ENCODE measurements at regions not wholly inside any gene's neighbourhood (a gene's known extent, or its start where the extent isn't known, plus 50 kb on each side); places are given as distances from the start of the nearest gene placed in this dataset.
"Not testable (repeated sequence)": the region's sequence is repeated elsewhere in the genome, so short reads cannot be mapped to it uniquely, and the experiment has no call there.

- not testable (repeated sequence) for TF ChIP-seq CTCF (conservative IDR thresholded peaks at IDR 0.05 in 1 of 2, IDR thresholded peaks at IDR 0.05 in 1 of 2; ENCODE audit: low read depth in 1 of 2, low read length in 2 of 2); EZH2 (IDR thresholded peaks at IDR 0.05; ENCODE audit: low read length, missing control alignments)
These were observed 5465.1 kb upstream of the TPTE start for GRCh38 chr21:5055996-5056962.
